ENCODE measurements at regions not wholly inside any gene's neighbourhood (a gene's known extent, or its start where the extent isn't known, plus 50 kb on each side); places are given as distances from the start of the nearest gene placed in this dataset.

DNA sequence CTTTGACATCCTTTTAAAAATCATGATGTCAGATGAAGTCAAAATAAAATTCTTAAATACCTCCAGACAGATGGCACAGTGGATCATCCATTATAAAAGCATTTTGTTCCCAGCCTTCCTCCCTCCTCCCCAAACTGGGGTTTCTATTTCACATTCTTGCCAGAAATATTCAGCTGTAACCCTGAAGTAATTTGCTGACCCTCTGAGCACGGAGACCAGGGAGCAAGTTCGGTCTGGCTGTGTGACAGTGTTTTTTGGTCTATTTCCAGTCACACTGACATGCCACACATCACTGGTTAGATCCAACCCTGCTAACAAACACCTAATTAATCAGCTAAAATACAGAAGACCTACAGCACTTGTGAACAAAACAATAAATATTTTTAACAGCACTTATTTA is 126.2 kb upstream of the DMRT1 start (continued):
- TF ChIP-seq ZNF114 (CRISPR knock-in tag; IDR thresholded peaks at IDR 0.05) = no peak
- TF ChIP-seq EZH2 (IDR thresholded peaks at IDR 0.05; ENCODE audit: low read depth, unreplicated experiment) = no peak
- TF ChIP-seq, protein P1, sequence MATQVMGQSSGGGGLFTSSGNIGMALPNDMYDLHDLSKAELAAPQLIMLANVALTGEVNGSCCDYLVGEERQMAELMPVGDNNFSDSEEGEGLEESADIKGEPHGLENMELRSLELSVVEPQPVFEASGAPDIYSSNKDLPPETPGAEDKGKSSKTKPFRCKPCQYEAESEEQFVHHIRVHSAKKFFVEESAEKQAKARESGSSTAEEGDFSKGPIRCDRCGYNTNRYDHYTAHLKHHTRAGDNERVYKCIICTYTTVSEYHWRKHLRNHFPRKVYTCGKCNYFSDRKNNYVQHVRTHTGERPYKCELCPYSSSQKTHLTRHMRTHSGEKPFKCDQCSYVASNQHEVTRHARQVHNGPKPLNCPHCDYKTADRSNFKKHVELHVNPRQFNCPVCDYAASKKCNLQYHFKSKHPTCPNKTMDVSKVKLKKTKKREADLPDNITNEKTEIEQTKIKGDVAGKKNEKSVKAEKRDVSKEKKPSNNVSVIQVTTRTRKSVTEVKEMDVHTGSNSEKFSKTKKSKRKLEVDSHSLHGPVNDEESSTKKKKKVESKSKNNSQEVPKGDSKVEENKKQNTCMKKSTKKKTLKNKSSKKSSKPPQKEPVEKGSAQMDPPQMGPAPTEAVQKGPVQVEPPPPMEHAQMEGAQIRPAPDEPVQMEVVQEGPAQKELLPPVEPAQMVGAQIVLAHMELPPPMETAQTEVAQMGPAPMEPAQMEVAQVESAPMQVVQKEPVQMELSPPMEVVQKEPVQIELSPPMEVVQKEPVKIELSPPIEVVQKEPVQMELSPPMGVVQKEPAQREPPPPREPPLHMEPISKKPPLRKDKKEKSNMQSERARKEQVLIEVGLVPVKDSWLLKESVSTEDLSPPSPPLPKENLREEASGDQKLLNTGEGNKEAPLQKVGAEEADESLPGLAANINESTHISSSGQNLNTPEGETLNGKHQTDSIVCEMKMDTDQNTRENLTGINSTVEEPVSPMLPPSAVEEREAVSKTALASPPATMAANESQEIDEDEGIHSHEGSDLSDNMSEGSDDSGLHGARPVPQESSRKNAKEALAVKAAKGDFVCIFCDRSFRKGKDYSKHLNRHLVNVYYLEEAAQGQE (IDR thresholded peaks at IDR 0.05; ENCODE audit: unreplicated experiment) = no peak
- TF ChIP-seq, protein P2, sequence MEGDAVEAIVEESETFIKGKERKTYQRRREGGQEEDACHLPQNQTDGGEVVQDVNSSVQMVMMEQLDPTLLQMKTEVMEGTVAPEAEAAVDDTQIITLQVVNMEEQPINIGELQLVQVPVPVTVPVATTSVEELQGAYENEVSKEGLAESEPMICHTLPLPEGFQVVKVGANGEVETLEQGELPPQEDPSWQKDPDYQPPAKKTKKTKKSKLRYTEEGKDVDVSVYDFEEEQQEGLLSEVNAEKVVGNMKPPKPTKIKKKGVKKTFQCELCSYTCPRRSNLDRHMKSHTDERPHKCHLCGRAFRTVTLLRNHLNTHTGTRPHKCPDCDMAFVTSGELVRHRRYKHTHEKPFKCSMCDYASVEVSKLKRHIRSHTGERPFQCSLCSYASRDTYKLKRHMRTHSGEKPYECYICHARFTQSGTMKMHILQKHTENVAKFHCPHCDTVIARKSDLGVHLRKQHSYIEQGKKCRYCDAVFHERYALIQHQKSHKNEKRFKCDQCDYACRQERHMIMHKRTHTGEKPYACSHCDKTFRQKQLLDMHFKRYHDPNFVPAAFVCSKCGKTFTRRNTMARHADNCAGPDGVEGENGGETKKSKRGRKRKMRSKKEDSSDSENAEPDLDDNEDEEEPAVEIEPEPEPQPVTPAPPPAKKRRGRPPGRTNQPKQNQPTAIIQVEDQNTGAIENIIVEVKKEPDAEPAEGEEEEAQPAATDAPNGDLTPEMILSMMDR (conservative IDR thresholded peaks at IDR 0.05; ENCODE audit: low read depth in 2 of 2) = no peak

DNA sequence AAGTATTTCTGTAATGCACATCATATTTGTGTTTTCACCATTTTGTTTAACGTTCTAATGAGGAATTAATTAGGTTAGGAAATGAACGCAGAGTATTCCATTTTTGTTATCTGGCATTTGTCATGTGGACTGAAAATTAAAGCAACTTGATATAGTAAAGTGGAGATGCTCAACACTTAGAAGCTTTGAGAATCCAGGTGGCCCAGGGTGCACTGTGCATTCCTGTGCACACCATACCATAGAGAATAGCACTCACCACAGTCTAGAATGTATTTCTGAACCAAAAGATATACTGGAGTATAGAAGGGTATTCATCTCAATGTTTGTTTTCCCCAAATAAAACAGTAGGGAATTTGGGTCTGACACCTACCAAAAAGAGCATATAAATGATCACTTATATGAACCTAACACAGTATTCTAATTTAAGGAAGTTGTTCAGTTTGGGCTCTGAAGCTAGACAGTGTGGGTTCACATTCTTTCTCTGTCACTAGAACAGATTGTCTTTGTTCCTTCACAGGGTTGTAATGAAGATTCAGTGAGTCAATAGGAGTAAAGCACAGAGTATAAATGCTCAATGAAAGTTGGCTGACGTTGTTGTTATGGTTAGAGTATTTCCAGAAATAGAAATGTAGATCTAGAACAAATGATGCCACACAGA is 125.6 kb upstream of the DMRT1 start:
- ATAC-seq (no peak), DNase-seq (ENCODE audit: low spot score) (no peak)
- Histone ChIP-seq H3K27ac (ENCODE audit: low read depth) (0 out of 2 replicates have a peak overlapping the region, but pooled peaks have one; percentile 47), H3K9me2 (ENCODE audit: insufficient read depth) (no peaks in the 10 kb centered on the region), H3K4me3 (no peak overlapping the region), H3F3A (replicated peaks; ENCODE audit: low read depth) (no peaks in the 10 kb centered on the region), H3K4me1 (ENCODE audit: insufficient read depth) (peaks cover 13% of the 10 kb centered on the region), H3K4me2 (no peak overlapping the region), H2AFZ (no peak overlapping the region), H3K27me3 (ENCODE audit: insufficient read depth) (no peaks in the 10 kb centered on the region), H3K79me2 (replicated peaks; ENCODE audit: insufficient read depth) (0 out of 2 replicates have a peak, but pooled peaks cover 16% of the 10 kb centered on the region), H3K36me3 (ENCODE audit: insufficient read depth) (no peaks in the 10 kb centered on the region; the same call in 1 of the 2 replicates), H4K20me1 (replicated peaks; ENCODE audit: insufficient read depth) (peaks cover 6% of the 10 kb centered on the region; the same call in 1 of the 2 replicates)
- no peaks in the 10 kb centered on the region for H3K27me3 Mint-ChIP-seq (ENCODE audit: insufficient read depth, low read depth, poor library complexity)
- H3K4me3 Mint-ChIP-seq = no peak overlapping the region
- H3K27ac Mint-ChIP-seq = no peak overlapping the region
- H3K4me1 Mint-ChIP-seq = peaks cover 12% of the 10 kb centered on the region; the same call in 2 of the 3 replicates
- no peaks in the 10 kb centered on the region; the same call in 2 of the 3 replicates for H3K9me3 Mint-ChIP-seq
- peaks cover 18% of the 10 kb centered on the region for H3K36me3 Mint-ChIP-seq (ENCODE audit: low read depth)
- TF ChIP-seq EZH2 (IDR thresholded peaks at IDR 0.05; ENCODE audit: low read depth, unreplicated experiment) (no peak), JUNB (IDR thresholded peaks at IDR 0.05; ENCODE audit: unreplicated experiment) (no peak), NANOG (IDR thresholded peaks at IDR 0.05; ENCODE audit: borderline replicate concordance) (no peak), STAT1 (IDR thresholded peaks at IDR 0.05; ENCODE audit: unreplicated experiment) (no peak)
- TF ChIP-seq, protein P3, sequence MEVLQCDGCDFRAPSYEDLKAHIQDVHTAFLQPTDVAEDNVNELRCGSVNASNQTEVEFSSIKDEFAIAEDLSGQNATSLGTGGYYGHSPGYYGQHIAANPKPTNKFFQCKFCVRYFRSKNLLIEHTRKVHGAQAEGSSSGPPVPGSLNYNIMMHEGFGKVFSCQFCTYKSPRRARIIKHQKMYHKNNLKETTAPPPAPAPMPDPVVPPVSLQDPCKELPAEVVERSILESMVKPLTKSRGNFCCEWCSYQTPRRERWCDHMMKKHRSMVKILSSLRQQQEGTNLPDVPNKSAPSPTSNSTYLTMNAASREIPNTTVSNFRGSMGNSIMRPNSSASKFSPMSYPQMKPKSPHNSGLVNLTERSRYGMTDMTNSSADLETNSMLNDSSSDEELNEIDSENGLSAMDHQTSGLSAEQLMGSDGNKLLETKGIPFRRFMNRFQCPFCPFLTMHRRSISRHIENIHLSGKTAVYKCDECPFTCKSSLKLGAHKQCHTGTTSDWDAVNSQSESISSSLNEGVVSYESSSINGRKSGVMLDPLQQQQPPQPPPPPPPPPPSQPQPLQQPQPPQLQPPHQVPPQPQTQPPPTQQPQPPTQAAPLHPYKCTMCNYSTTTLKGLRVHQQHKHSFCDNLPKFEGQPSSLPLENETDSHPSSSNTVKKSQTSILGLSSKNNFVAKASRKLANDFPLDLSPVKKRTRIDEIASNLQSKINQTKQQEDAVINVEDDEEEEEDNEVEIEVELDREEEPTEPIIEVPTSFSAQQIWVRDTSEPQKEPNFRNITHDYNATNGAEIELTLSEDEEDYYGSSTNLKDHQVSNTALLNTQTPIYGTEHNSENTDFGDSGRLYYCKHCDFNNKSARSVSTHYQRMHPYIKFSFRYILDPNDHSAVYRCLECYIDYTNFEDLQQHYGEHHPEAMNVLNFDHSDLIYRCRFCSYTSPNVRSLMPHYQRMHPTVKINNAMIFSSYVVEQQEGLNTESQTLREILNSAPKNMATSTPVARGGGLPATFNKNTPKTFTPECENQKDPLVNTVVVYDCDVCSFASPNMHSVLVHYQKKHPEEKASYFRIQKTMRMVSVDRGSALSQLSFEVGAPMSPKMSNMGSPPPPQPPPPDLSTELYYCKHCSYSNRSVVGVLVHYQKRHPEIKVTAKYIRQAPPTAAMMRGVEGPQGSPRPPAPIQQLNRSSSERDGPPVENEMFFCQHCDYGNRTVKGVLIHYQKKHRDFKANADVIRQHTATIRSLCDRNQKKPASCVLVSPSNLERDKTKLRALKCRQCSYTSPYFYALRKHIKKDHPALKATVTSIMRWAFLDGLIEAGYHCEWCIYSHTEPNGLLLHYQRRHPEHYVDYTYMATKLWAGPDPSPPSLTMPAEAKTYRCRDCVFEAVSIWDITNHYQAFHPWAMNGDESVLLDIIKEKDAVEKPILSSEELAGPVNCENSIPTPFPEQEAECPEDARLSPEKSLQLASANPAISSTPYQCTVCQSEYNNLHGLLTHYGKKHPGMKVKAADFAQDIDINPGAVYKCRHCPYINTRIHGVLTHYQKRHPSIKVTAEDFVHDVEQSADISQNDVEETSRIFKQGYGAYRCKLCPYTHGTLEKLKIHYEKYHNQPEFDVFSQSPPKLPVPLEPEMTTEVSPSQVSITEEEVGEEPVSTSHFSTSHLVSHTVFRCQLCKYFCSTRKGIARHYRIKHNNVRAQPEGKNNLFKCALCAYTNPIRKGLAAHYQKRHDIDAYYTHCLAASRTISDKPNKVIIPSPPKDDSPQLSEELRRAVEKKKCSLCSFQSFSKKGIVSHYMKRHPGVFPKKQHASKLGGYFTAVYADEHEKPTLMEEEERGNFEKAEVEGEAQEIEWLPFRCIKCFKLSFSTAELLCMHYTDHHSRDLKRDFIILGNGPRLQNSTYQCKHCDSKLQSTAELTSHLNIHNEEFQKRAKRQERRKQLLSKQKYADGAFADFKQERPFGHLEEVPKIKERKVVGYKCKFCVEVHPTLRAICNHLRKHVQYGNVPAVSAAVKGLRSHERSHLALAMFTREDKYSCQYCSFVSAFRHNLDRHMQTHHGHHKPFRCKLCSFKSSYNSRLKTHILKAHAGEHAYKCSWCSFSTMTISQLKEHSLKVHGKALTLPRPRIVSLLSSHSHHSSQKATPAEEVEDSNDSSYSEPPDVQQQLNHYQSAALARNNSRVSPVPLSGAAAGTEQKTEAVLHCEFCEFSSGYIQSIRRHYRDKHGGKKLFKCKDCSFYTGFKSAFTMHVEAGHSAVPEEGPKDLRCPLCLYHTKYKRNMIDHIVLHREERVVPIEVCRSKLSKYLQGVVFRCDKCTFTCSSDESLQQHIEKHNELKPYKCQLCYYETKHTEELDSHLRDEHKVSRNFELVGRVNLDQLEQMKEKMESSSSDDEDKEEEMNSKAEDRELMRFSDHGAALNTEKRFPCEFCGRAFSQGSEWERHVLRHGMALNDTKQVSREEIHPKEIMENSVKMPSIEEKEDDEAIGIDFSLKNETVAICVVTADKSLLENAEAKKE (CRISPR knock-in tag; IDR thresholded peaks at IDR 0.05) = no peak
- TF ChIP-seq, protein P1 (IDR thresholded peaks at IDR 0.05; ENCODE audit: unreplicated experiment) = no peak

Measured in GM23338 (cell line).